ENCODE measurements at regions not wholly inside any gene's neighbourhood (a gene's known extent, or its start where the extent isn't known, plus 50 kb on each side); places are given as distances from the start of the nearest gene placed in this dataset.

- SMC1A ChIA-PET (ENCODE audit: uncharacterized antibody, unreplicated experiment), result no interaction called here
- Histone ChIP-seq H4K20me1 (ENCODE audit: control insufficient read depth, insufficient read depth) (no peaks in the 10 kb centered on the region), H3K79me2 (ENCODE audit: control insufficient read depth, insufficient read depth, low read length) (no peaks in the 10 kb centered on the region), H3K9me3 (replicated peaks; ENCODE audit: control insufficient read depth, insufficient read depth, low read length) (no peaks in the 10 kb centered on the region), H3K4me1 (ENCODE audit: control insufficient read depth, insufficient read depth, low read length) (no peaks in the 10 kb centered on the region), H3K27me3 (replicated peaks in 1 of 2; ENCODE audit: control insufficient read depth in 2 of 2, insufficient read depth in 2 of 2, low read length in 1 of 2) (no peaks in the 10 kb centered on the region), H3K9ac (ENCODE audit: control insufficient read depth, insufficient read depth, low read length) (no peak overlapping the region), H3K4me3 (no peak overlapping the region), H3K36me3 (ENCODE audit: control insufficient read depth in 2 of 2, insufficient read depth in 2 of 2, low read length in 1 of 2) (no peaks in the 10 kb centered on the region), H3K27ac (ENCODE audit: control insufficient read depth, insufficient read depth) (no peak overlapping the region), H3K4me2 (ENCODE audit: control insufficient read depth, insufficient read depth) (no peak overlapping the region), H2AFZ (ENCODE audit: control insufficient read depth, low read depth, low read length) (no peak overlapping the region)
- DNase-seq (ENCODE audit: low read depth, low spot score) (no peak), FAIRE-seq (no peak), ATAC-seq (no peak)
- CTCF ChIA-PET, result interaction anchor here (1.0 kb wide), 1 partner anchor 225 kb away, joined by 3 read pairs; no protein-coding TSS in a partner anchor
- POLR2A ChIA-PET, result no interaction called here
- RAD21 ChIA-PET (ENCODE audit: unreplicated experiment), result no interaction called here
- in situ Hi-C loops (cut with MboI), result no loop called here
- intact Hi-C loops (cut with micrococcal nuclease; ENCODE audit: unreplicated experiment), result no loop called here
- TF ChIP-seq TCF7 (IDR thresholded peaks at IDR 0.05; ENCODE audit: borderline replicate concordance), result no peak
- no peak for TF ChIP-seq TAF1 (IDR thresholded peaks at IDR 0.05; ENCODE audit: borderline replicate concordance, low read depth, low read length)
- no peak for TF ChIP-seq GATAD2B (conservative IDR thresholded peaks at IDR 0.05; ENCODE audit: low read depth)
- TF ChIP-seq MLLT1 (IDR thresholded peaks at IDR 0.05), result no peak
- TF ChIP-seq POLR2AphosphoS2 (IDR thresholded peaks at IDR 0.05; ENCODE audit: low read depth, low read length), result no peak
- no peak for TF ChIP-seq YY1 (IDR thresholded peaks at IDR 0.05; ENCODE audit: low read depth, low read length)
- TF ChIP-seq PAX8 (IDR thresholded peaks at IDR 0.05), result no peak
- TF ChIP-seq KAT2A (conservative IDR thresholded peaks at IDR 0.05; ENCODE audit: control insufficient read depth, low read depth, low read length), result no peak
- no peak for TF ChIP-seq CREB1 (IDR thresholded peaks at IDR 0.05; ENCODE audit: low read depth)
- BruUV-seq (replicated peaks), result no TSS peak
Measured at GRCh38 chr5:64453405-64453804, 52.4 kb upstream of the RGS7BP start.
